ENCODE measurements at regions not wholly inside any gene's neighbourhood (a gene's known extent, or its start where the extent isn't known, plus 50 kb on each side); places are given as distances from the start of the nearest gene placed in this dataset.
A peak's percentile ranks its signal among the peaks of the same experiment; 100 is the strongest.
"Not testable (repeated sequence)": the region's sequence is repeated elsewhere in the genome, so short reads cannot be mapped to it uniquely, and the experiment has no call there.

DNA sequence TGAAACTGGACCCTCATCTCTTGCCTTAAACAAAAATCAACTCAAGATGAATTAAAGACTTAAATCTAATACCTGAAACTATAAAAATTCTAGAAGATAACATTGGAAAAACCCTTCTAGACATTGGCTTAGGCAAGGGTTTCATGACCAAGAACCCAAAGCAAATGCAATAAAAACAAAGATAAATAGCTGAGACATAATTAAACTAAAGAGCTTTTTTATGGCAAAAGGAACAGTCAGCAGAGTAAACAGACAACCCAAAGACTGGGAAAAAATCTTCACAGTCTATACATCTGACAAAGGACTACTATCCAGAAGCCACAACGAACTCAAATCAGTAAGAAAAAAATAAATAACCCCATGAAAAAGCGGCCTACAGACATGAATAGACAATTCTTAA is 446.9 kb upstream of the TRPC7 start:
- H3K36me3 ChIP-seq (ENCODE audit: control insufficient read depth, insufficient read depth, low read length); H3K9me3 ChIP-seq (ENCODE audit: control insufficient read depth, insufficient read depth, low read length); H3K4me1 ChIP-seq (ENCODE audit: control insufficient read depth, insufficient read depth, low read length); H3K27me3 ChIP-seq (ENCODE audit: control insufficient read depth, insufficient read depth, low read length); DNase-seq (ENCODE audit: low read depth in 4 of 6, low spot score in 6 of 6); H3K27ac ChIP-seq (ENCODE audit: low read depth, low read length); H3K4me3 ChIP-seq (ENCODE audit: low read depth, low read length): not testable (repeated sequence)
- WGBS (ENCODE audit: insufficient coverage) = no CpG with 5 or more reads among the region's 2 CpGs

DNA sequence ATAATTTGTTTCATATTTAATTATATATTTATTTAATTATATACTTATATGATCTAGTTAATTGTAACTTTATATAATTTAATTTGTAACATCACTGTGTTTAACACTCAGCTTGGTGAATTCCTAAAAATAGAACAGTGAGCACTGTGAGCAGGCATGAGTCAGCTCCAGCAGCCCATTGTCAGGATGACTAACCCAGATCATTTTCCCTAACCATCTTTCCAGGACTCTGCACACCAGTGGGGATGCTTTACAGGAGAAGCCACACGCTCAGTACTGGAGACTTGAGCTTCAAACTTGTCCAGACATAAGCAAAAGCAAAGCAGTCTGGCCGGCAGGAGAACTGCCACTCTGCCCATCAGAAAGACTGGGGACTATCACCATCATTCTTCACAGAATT is 446.2 kb upstream of the TRPC7 start:
- no peak for DNase-seq (ENCODE audit: low read depth in 4 of 6, low spot score in 6 of 6)
- Histone ChIP-seq H3K27me3 (ENCODE audit: control insufficient read depth, insufficient read depth, low read length) (no peaks in the 10 kb centered on the region), H3K9me3 (ENCODE audit: control insufficient read depth, insufficient read depth, low read length) (no peaks in the 10 kb centered on the region), H3K4me3 (ENCODE audit: low read depth, low read length) (no peak overlapping the region), H3K27ac (ENCODE audit: low read depth, low read length) (no peak overlapping the region), H3K36me3 (ENCODE audit: control insufficient read depth, insufficient read depth, low read length) (no peaks in the 10 kb centered on the region), H3K4me1 (ENCODE audit: control insufficient read depth, insufficient read depth, low read length) (no peaks in the 10 kb centered on the region)
- WGBS (ENCODE audit: insufficient coverage) = 100% methylated on average over 1 of the region's 2 CpGs

DNA sequence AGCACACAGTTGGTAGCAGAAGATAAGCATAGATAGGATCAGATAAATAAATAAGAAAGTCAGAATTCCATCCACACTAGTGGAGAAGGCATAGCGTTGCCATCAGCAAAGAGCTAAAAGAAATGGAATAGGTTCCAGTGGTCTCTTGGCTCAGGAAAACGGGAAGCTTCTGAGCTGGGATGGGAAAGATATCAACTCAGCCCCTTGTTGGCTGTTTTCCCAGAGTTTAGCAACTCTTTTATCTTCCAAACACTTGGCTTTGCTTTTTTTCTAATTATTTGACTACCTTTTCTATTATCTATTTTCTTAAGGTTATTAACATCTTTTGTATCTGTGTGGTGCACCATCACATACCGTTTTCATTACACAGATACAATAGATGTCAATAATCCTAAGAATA is 445.7 kb upstream of the TRPC7 start:
- no CpG with 5 or more reads among the region's 3 CpGs for WGBS (ENCODE audit: insufficient coverage)
- no peaks in the 10 kb centered on the region for H3K9me3 ChIP-seq (ENCODE audit: control insufficient read depth, insufficient read depth, low read length)
- H3K4me3 ChIP-seq (ENCODE audit: low read depth, low read length) = no peak overlapping the region
- DNase-seq (ENCODE audit: low read depth in 4 of 6, low spot score in 6 of 6) = peak in 1 of 6 donors; percentile 11
- no peaks in the 10 kb centered on the region for H3K36me3 ChIP-seq (ENCODE audit: control insufficient read depth, insufficient read depth, low read length)
- H3K4me1 ChIP-seq (ENCODE audit: control insufficient read depth, insufficient read depth, low read length) = no peaks in the 10 kb centered on the region
- H3K27me3 ChIP-seq (ENCODE audit: control insufficient read depth, insufficient read depth, low read length) = no peaks in the 10 kb centered on the region
- no peak overlapping the region for H3K27ac ChIP-seq (ENCODE audit: low read depth, low read length)

DNA sequence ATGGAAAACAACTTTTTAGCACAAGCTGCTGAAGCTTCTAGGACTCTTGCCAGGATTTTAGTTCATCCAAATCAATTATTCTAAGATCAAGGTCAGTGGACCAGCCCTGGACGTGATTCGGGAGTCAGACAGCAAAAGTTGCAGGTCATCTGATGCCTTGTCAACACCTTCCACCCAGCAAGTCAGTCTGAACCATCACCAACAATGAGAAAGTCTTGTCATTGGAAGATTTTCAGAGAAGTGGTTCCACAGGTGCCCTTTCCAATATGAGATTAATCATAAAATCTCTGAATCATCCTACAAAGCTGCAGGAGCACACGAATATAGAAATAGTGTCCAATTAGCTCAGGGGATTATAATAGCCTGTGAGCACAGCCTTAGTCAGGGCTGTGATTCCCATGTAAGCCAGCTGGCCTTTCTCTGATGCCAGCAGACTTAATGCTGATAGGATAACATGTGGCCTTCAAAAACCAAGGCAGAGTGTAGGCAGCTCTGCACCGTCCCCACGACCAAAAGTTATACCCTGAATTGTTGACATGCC is 445.0 kb upstream of the TRPC7 start:
- no peak overlapping the region for H3K27ac ChIP-seq (ENCODE audit: low read depth, low read length)
- no peaks in the 10 kb centered on the region for H3K36me3 ChIP-seq (ENCODE audit: control insufficient read depth, insufficient read depth, low read length)
- 80% methylated on average over 5 of the region's 5 CpGs for WGBS (ENCODE audit: insufficient coverage)
- no peaks in the 10 kb centered on the region for H3K9me3 ChIP-seq (ENCODE audit: control insufficient read depth, insufficient read depth, low read length)
- H3K27me3 ChIP-seq (ENCODE audit: control insufficient read depth, insufficient read depth, low read length) = no peaks in the 10 kb centered on the region
- H3K4me3 ChIP-seq (ENCODE audit: low read depth, low read length) = no peak overlapping the region
- DNase-seq (ENCODE audit: low read depth in 4 of 6, low spot score in 6 of 6) = no peak
- no peaks in the 10 kb centered on the region for H3K4me1 ChIP-seq (ENCODE audit: control insufficient read depth, insufficient read depth, low read length)

DNA sequence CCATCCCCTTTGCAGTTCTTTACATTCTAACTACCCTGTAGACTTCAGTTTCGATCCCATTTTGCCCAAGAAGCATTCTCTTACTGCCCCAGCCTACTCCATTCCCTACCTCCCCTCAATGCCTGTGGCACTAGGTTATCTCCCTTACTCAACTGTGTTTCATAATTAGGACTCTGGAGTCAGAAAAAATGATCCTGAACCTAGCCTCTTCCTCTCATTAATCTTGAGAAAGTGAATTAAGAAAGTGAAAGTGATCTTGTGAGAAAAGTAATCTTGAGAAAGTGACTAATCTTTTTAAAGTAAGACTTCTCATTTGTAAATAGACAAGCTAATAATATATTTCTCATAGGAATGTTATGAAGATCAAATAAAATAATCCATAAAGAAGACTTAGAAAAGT is 444.0 kb upstream of the TRPC7 start:
- 60% methylated on average over 1 of the region's 1 CpG for WGBS (ENCODE audit: insufficient coverage)

DNA sequence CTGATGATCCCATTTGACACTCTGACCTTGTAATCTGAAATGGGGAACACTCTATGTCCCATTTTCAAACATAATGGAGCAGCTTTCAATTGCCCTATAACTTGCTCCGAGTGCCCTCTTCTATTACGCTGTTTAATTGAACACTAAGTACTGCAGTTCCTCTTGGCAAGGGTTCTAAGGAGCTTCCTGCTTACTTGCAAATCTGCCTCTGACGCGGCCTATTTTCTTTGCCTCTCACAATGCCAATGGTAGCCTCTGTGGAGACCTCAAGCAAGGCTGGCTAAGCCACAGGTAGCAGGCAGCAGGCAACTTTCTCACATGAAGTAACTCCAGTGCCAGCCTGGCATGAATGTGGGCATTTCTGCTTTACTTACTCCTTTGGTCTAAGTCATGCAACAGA is 443.4 kb upstream of the TRPC7 start:
- Histone ChIP-seq H3K27ac (ENCODE audit: low read depth, low read length) (no peak overlapping the region), H3K27me3 (ENCODE audit: control insufficient read depth, insufficient read depth, low read length) (no peaks in the 10 kb centered on the region), H3K4me1 (ENCODE audit: control insufficient read depth, insufficient read depth, low read length) (no peaks in the 10 kb centered on the region), H3K9me3 (ENCODE audit: control insufficient read depth, insufficient read depth, low read length) (no peaks in the 10 kb centered on the region), H3K36me3 (ENCODE audit: control insufficient read depth, insufficient read depth, low read length) (no peaks in the 10 kb centered on the region), H3K4me3 (ENCODE audit: low read depth, low read length) (no peak overlapping the region)
- DNase-seq (ENCODE audit: low read depth in 4 of 6, low spot score in 6 of 6) = peak in 1 of 6 donors; percentile 35
- WGBS (ENCODE audit: insufficient coverage) = 49% methylated on average over 4 of the region's 4 CpGs

More for the DNA sequence above, 444.0 kb upstream of the TRPC7 start:
- Histone ChIP-seq H3K4me1 (ENCODE audit: control insufficient read depth, insufficient read depth, low read length) (no peaks in the 10 kb centered on the region), H3K27me3 (ENCODE audit: control insufficient read depth, insufficient read depth, low read length) (no peaks in the 10 kb centered on the region), H3K9me3 (ENCODE audit: control insufficient read depth, insufficient read depth, low read length) (no peaks in the 10 kb centered on the region), H3K4me3 (ENCODE audit: low read depth, low read length) (no peak overlapping the region), H3K27ac (ENCODE audit: low read depth, low read length) (no peak overlapping the region), H3K36me3 (ENCODE audit: control insufficient read depth, insufficient read depth, low read length) (no peaks in the 10 kb centered on the region)
- no peak for DNase-seq (ENCODE audit: low read depth in 4 of 6, low spot score in 6 of 6)

DNA sequence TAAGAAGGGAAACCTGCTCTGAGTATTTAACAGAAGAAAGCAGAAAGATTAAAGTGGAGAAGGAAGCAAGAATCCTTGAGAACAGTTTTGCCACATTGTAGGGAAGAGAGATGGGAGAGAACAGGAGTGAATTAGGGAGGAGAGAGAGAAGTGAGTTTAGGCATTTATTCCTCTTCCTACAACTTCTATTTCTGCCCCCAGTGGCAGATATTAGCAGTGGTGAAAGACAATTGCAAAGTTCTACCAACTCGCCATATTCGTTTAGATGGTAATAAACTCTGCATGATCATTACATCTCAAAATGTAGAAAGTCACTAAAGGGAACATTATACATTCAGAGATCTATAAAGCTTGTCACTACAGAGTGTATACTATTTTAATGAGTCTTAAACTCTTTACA is 440.1 kb upstream of the TRPC7 start:
- WGBS (ENCODE audit: insufficient coverage) = no CpG with 5 or more reads among the region's 2 CpGs
- H3K27ac ChIP-seq (ENCODE audit: low read depth, low read length) = no peak overlapping the region
- H3K9me3 ChIP-seq (ENCODE audit: control insufficient read depth, insufficient read depth, low read length) = no peaks in the 10 kb centered on the region
- no peaks in the 10 kb centered on the region for H3K36me3 ChIP-seq (ENCODE audit: control insufficient read depth, insufficient read depth, low read length)
- H3K27me3 ChIP-seq (ENCODE audit: control insufficient read depth, insufficient read depth, low read length) = no peaks in the 10 kb centered on the region
- DNase-seq (ENCODE audit: low read depth in 4 of 6, low spot score in 6 of 6) = no peak
- no peak overlapping the region for H3K4me3 ChIP-seq (ENCODE audit: low read depth, low read length)
- no peaks in the 10 kb centered on the region for H3K4me1 ChIP-seq (ENCODE audit: control insufficient read depth, insufficient read depth, low read length)

DNA sequence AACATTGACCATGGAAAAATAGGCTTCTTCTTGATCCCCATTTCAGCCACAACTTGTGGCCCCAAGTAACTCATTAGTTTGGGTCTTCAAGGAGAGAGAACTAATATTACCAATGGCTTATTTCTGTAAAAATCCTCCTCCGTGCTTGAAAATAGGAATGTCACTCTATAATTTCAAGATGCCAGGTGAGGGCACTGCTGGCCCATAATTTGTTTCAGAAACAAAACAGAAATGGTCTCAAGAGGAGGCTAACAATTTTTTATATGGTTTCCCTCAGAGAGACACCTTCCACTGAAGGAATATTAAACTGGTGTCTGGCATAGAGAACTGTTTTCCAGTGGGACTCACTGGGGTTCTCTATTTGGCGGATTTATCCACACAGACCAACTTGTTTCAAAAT is 437.0 kb upstream of the TRPC7 start:
- H3K27me3 ChIP-seq (ENCODE audit: control insufficient read depth, insufficient read depth, low read length) = no peaks in the 10 kb centered on the region
- no peaks in the 10 kb centered on the region for H3K36me3 ChIP-seq (ENCODE audit: control insufficient read depth, insufficient read depth, low read length)
- H3K4me1 ChIP-seq (ENCODE audit: control insufficient read depth, insufficient read depth, low read length) = no peaks in the 10 kb centered on the region
- no peaks in the 10 kb centered on the region for H3K9me3 ChIP-seq (ENCODE audit: control insufficient read depth, insufficient read depth, low read length)
- no peak overlapping the region for H3K27ac ChIP-seq (ENCODE audit: low read depth, low read length)
- no CpG with 5 or more reads among the region's 2 CpGs for WGBS (ENCODE audit: insufficient coverage)
- no peak overlapping the region for H3K4me3 ChIP-seq (ENCODE audit: low read depth, low read length)
- DNase-seq (ENCODE audit: low read depth in 4 of 6, low spot score in 6 of 6) = peak in 5 of 6 donors; percentile 35 to 93 (median 53)

DNA sequence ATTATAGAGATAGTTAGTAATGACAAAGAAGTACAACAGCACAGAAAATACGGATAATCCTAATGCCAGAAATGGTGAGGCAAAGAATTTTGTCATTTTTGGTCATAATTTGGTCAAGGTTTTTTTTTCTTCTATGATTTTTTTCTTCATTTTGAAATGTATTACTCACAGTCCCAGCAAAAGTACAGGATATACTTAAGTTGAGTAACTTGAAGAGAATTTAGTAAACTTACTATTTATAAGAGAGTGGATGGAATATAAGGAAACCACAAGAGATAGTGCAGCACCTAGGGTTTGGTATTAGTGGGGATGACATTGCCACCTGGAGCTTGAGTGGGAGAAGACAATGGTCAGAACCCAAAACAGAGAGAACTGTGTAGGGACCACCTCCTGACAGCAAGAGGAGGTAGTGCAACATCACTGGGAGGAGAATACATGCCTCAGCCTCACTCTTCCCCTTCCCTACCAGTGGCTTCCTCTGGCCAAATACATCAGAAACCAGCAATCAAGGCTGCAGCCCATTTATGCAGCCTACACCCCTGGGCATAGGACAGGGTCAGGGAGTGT is 434.5 kb upstream of the TRPC7 start:
- H3K27ac ChIP-seq (ENCODE audit: low read depth, low read length) = no peak overlapping the region
- no peaks in the 10 kb centered on the region for H3K9me3 ChIP-seq (ENCODE audit: control insufficient read depth, insufficient read depth, low read length)
- no peak for DNase-seq (ENCODE audit: low read depth in 4 of 6, low spot score in 6 of 6)
- WGBS (ENCODE audit: insufficient coverage) = no CpG with 5 or more reads among the region's 1 CpG
- no peaks in the 10 kb centered on the region for H3K36me3 ChIP-seq (ENCODE audit: control insufficient read depth, insufficient read depth, low read length)
- no peaks in the 10 kb centered on the region for H3K27me3 ChIP-seq (ENCODE audit: control insufficient read depth, insufficient read depth, low read length)
- H3K4me1 ChIP-seq (ENCODE audit: control insufficient read depth, insufficient read depth, low read length) = no peaks in the 10 kb centered on the region
- H3K4me3 ChIP-seq (ENCODE audit: low read depth, low read length) = no peak overlapping the region

DNA sequence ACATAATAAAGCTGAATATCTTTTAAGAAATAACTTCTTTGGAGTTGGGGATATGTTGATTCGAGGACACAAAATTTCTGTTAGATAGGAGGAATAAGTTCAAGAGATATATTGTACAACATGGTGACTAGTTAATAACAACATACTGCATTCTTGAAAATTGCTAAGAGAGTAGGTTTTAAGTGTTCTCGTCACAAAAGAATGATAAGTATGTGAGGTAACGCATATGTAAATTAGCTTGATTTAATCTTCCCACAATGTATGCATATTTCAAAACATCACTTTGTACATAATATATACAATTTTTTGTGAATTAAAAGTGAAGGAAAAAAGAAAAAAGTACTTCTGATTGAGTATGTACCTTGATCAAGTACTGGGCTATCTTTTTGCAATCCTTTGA is 428.0 kb upstream of the TRPC7 start:
- no CpG with 5 or more reads among the region's 3 CpGs for WGBS (ENCODE audit: insufficient coverage)
- H3K4me1 ChIP-seq (ENCODE audit: control insufficient read depth, insufficient read depth, low read length) = no peaks in the 10 kb centered on the region
- no peak overlapping the region for H3K4me3 ChIP-seq (ENCODE audit: low read depth, low read length)
- H3K36me3 ChIP-seq (ENCODE audit: control insufficient read depth, insufficient read depth, low read length) = no peaks in the 10 kb centered on the region
- no peaks in the 10 kb centered on the region for H3K9me3 ChIP-seq (ENCODE audit: control insufficient read depth, insufficient read depth, low read length)
- H3K27me3 ChIP-seq (ENCODE audit: control insufficient read depth, insufficient read depth, low read length) = no peaks in the 10 kb centered on the region
- DNase-seq (ENCODE audit: low read depth in 4 of 6, low spot score in 6 of 6) = no peak
- H3K27ac ChIP-seq (ENCODE audit: low read depth, low read length) = no peak overlapping the region

Measured in spinal cord (tissue), 9 donors.